ENCODE measurements at regions not wholly inside any gene's neighbourhood (a gene's known extent, or its start where the extent isn't known, plus 50 kb on each side); places are given as distances from the start of the nearest gene placed in this dataset.

- peak; percentile 84 to 94 for DNase-seq
Measured at GRCh38 chr12:75974323-75975187, 57.0 kb downstream of the PHLDA1 start.

DNA sequence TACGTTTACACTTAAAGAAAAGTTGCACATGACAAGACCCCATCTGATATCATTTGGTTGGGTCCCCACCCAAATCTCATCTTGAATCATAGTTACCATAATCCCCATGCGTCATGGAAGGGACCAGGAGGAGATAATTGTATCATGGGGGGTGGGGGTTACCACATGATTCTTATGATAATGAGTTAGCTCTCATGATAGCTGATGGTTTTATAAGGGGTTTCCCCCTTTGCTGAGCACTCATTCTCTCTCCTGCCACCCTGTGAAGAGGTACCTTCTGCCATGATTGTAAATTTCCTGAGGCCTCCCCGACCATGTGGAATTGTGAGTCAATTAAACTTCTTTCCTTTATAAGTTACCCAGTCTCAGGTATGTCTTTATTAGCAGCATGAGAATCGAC is 60.3 kb downstream of the PHLDA1 start:
- no peak for DNase-seq

DNA sequence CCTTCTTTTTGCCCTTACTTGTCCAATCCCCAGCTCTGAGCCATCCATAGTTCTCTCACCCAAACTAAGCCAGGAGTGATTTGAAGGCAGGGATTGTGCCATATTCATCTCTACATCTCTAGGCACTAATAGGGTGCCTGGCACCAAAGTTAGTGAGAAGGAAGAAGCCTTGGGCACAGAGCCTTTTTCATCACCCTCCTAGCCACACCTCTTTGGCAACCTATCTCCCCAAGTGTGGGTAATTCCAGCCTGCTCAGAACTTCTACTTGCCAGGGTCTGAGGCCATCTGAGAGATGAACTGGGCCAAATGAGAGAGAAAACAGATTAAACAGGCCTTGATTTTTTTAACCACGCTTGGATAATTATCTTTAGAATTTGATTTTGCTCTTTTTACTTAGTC is 61.3 kb downstream of the PHLDA1 start:
- peak; percentile 39 to 51 for DNase-seq

DNA sequence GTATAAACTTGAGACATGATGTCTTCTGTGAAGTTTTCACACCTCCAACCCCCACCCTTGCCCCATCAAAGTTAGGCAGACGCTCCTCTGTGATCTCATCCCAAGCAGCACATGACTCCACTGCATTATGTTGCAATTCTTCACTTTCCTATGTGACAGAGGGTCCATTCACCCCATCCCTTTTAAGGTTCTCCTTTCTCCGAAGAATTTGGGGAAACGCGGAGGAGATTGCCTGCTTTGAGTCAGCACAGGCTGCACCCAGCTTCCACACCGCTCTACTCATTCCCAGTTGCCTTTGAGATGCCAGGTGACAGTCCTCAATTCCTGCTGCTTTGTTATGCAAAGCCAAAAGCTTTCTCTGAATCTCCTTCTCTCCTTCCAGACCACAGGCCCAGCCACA is 61.8 kb downstream of the PHLDA1 start:
- peak; percentile 79 to 84 for DNase-seq

DNA sequence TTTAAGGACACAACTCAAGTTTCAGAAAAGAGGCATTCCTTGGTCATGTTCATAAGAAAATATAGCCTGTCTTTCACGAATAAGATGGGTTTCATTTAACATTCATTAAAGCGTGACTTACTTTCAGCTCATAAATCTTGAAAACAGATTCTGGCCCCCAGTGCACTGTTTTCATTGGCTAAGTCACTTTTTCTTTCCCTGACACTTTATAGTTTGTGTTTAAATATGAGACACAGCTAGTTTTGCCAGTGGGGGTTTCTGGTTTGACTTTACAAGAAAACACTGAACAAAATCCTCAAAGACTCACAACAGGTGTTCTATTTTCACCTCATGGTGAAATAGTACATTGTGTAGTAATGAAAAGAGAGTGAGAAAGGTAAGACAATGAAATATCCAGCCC is 65.9 kb downstream of the PHLDA1 start:
- DNase-seq = no peak

GRCh38 chr12:75964150-75964549 is 67.4 kb downstream of the PHLDA1 start:
- peak; percentile 88 for DNase-seq

DNA sequence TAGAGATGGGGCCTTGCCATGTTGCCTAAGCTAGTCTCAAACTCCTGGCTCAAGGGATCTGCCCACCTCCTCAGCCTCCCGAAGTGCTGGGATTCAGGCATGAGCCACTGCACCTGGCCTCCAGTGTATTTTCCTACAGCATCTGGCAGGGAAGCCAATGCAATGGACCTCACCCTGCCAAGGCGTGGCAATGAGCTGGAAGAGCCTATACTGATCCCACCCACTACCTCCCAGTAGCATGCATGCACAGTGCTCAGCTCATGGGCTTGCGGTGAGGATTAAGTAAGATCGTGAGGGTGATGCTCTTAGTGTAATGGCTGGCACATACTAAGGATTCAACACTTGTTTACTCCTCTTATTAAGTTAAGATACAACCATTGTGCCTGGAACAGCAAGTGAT is 69.7 kb downstream of the PHLDA1 start:
- no peak for DNase-seq

GRCh38 chr12:75960954-75961661 is 70.5 kb downstream of the PHLDA1 start:
- DNase-seq = no peak

DNA sequence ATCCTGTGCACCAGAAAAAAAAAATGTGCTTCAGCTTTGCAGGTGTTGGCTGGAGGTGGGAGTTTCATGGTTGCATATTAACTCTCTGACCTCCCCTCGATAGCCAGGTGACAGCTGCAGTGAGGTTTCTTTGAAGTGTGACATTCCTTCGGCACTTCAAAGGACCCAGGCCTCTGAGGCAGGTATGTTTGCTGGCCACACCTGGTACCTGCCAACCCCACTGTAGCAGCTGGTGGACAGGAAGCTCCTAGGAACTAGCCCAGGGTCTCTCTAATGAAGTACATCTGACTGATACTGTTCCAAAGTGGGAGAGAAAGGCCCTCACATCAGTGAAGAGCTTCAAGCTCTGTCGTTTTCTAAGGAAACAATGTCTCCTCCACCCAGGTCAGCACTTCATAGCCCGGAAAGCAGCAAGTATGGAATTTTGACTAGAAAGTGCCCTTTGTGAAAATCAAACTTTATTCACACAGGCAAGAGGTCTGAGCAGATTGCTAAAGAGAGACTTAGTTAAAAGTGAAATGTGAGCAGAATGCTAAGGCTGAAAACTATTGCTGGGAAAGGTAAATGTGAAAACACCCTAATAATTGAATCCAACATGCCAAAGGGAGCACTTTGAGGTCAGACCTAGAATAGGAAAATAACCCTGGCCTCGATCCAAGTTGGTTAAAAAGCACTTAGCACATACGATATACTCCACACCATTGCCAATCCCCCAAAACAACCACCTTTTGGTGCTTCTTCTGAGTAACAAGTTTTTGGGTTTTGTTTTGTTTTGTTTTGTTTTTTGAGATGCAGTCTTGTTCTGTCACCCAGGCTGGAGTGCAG is 71.3 kb downstream of the PHLDA1 start:
- no peak for DNase-seq

GRCh38 chr12:75959506-75959905 is 72.1 kb downstream of the PHLDA1 start:
- no peak for DNase-seq

DNA sequence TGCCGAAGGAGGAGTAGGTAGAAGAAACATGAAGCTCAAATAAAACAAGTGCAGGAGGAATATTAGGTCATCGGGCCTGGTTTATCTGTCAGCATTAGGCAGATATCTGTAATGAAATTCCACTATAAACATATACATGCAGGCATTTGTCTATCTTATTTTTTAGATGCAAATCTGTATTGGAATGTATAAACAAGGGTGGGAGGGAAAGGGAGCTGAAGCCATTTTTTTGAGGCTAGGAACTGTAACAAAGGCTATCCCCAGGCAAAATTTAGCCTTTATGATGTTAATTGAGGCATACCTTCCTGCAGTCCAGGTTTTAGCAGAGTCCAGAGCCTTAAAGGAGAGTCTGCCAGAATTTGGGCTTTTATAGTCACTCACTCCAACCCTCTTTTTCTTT is 72.5 kb downstream of the PHLDA1 start:
- no peak for DNase-seq

GRCh38 chr12:75955251-75955650 is 76.3 kb downstream of the PHLDA1 start:
- no peak for DNase-seq

DNA sequence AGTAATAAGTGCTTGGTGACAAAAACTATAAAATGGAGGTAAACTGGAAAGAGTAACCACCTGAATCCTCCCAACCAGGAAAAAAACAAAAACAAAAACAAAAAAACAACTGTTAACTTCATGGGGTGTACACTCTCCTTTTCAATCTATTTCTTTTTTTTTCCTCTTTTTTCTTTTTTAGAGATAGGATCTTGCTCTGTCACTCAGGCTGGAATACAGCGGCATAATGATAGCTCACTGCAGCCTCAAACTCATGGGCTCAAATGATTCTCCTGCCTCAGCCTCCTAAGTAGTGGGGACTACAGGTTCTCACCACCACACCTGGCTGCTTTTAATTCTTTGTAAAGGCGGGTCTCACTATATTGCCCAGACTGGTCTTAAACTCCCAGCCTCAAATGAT is 76.8 kb downstream of the PHLDA1 start:
- DNase-seq = no peak

GRCh38 chr12:75954041-75954440 is 77.5 kb downstream of the PHLDA1 start:
- DNase-seq = no peak

- peak; percentile 31 to 55 for DNase-seq
Measured at GRCh38 chr12:75953312-75953906, 78.2 kb downstream of the PHLDA1 start.

DNA sequence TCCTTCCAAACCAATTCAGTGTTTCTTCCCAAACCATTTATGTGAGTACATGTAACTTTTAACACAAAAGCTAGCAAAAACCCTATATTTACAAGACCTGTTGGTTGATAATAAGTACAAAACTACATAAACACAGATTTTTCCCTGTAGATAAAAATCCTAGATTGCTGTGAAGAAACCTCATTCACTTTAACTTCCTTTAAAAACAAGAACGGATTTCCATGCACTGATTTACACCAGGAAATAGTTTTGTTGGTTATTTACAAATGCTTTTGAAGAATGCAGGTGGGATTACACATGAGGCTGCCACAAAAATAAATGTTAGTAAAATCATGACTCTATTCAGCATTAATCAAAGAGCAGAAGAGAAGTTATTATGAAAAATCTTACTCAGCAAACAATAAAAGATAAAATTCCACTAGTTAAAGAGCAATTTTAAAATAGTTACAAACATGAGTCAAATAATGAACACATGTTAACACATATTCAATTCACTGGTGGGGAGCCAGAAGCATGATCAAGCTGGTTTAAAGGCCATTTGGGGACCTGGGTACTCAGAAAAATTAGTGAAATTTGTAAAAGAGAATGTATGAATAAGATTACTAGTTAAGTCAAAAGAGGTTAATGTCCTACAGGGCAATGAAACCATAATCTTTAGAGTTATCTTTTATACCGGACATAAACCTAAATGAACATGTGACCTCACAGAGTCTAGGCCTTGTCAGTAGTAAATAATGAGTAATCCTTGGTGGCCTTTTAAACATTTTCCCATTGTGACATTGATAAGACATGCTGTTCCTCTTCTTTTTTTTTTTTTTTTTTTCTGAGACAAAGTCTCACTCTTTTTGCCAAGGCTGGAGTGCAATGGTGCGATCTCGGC is 79.9 kb downstream of the PHLDA1 start:
- DNase-seq = peak; percentile 39 to 76

DNA sequence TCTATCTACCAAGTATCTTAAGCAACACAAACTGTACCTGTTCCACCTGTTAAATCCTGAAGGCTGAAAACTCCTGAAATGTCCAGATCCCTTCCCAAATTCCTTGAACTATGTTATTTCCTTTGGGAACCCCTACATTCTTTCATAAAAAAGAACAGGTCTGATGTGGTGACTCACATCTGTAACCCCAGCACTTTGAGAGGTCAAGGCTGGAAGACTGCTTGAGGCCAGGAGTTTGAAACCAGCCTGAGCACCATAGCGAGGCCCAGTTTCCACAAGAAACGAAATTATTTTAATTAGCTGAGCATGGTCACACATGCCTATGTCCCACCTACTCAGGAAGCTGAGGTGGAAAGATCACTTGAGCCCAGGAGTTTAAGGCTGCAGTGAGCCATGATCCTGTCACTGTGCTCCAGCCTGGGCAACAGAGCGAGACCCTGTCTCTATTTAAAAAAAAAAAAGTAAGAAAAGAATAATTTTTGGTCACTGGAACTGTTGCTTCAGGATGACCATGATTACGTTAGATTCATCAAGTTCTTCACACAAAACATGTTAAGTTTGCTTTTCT is 84.3 kb downstream of the PHLDA1 start:
- DNase-seq = no peak

GRCh38 chr12:75945581-75945980 is 86.0 kb downstream of the PHLDA1 start:
- no peak for DNase-seq

DNA sequence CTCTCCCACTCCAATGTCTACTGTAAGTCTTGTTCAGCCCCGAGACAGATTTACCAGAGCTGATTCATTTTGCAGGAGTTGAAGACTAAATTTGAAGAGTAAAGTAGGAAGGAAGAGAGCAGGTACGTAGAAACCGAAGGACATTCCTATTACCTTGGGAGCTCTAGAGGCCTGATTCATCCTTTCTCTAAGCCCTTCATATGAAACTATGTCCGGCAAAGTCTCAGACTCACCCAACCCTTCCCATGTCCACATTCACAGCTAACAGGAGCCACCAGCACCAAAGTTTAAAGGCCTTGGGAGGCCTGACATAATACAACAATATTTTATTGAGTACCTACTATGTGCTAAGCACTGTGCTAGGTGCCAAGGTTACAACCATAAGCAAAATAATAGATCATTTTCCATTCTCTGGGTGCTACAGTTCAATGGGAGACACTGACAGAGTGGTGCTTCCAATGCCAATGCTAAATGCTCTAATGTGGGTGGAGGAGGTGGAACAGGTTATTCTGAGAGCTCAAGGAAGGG is 86.6 kb downstream of the PHLDA1 start:
- no peak for DNase-seq

DNA sequence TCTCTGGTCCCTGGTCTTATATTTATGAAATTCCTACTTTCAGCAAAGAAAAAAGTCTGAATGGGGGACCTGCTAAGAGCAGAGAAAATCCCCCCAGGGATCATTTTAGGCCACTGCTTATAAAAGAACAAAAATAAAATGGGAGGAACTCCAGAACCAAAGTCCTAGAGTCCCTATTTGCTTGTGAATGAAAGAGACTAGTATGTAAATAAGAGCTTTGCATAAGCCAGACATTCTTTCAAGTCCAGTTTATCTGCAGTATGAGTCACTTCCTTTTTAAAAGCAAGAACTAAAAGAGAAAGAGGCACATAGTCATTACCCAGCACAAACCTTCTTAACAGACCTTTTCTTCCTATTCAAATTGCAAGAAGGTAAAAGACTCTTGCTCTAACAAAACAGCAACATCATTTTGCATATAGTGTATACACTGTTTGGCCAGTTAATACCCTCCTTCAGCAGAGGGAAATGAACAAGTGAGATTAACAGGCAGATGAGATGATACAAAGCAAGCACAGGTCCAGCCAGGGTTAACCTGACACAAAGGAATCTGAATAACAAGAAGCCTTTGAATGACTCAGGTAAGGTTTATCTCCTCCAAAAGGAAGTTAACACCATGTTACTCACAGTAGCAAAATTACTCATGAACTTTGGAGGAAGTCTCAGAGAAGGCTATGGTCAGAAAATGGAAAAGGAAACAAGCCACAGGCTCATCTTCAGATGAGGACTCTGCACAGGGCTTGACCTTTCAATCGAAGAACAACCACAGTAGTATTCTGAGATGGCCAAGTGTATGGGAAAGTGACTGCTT is 87.3 kb downstream of the PHLDA1 start:
- DNase-seq = peak; percentile 76 to 90

DNA sequence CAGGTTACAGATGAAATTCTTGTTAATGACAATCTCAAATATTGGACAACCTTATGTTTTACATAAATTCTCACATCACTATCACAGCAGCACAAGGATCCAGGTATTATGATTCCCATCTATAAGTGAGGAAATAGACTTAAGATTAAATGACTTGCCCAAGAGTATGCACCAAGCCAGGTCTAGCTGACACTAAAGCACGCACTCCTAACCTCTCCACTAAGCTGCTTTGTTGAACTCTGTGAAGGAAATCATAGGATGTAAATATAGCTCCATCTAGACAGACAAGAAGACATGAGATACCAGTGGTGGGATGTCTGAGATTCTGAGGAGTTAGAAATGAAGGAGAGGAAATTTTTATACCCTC is 87.9 kb downstream of the PHLDA1 start:
- no peak for DNase-seq

Measured in inflammatory macrophage treated with lipopolysaccharide for 1 hour (primary cell).